ENCODE measurements at regions not wholly inside any gene's neighbourhood (a gene's known extent, or its start where the extent isn't known, plus 50 kb on each side); places are given as distances from the start of the nearest gene placed in this dataset.

DNA sequence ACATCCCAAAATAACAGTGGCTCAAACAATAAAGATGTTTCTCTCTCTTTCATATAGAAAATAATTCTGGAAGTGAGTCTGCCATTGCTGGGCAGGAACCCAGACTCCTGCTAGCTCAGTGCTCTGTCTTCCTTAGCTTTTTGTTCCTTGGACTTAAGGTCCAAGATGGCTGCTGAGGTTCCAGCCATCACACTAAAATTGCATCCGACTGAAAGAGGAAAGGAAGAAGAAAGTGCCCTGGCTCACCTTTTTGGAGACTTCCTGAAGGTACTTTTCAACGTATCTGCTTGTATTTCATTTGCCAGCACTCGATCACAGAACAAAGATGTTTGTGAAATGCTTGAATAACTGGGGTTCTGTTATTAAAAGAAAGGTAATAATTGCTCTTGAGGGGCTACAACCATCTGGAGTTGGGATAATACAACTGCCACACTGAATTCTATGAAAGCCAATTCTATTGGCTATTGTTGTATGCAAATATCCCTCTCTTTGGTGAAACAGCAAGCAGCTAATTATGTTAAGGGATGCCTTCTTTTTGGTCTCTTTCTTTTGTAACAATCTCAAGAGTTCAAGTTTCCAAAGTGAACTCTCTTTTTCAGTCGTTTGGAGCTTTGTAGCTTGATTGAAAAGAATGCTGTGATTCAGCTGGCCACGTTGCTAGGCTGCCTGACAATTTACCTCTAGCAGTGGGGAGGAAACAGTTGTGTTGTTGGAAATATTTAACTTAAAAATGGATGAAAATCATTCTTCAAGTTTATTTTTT is 83.9 kb downstream of the BAMBI start:
- H3K9me1 ChIP-seq (ENCODE audit: control insufficient read depth, insufficient read depth, low read length): no peaks in the 10 kb centered on the region
- H3K4me3 ChIP-seq: no peak overlapping the region
- ChIA-PET CTCF (ENCODE audit: low intra/inter-chr PET ratio) (no interaction called here), POLR2A (no interaction called here)
- BruUV-seq (replicated peaks): no TSS peak
- TF ChIP-seq RBM25 (IDR thresholded peaks at IDR 0.05; ENCODE audit: low read depth, low read length, severe bottlenecking): peak; percentile 52
- no peak for TF ChIP-seq CREB1 (IDR thresholded peaks at IDR 0.05)
- TF ChIP-seq CREB1 (CRISPR knock-in tag; IDR thresholded peaks at IDR 0.05): no peak
- H3K36me3 ChIP-seq (ENCODE audit: control insufficient read depth, insufficient read depth, low read length): no peaks in the 10 kb centered on the region
- H3K79me2 ChIP-seq (ENCODE audit: control insufficient read depth, insufficient read depth, low read length): no peaks in the 10 kb centered on the region
- no peaks in the 10 kb centered on the region for H3K27me3 ChIP-seq (ENCODE audit: control insufficient read depth in 2 of 2, insufficient read depth in 2 of 2, low read length in 2 of 2)
- H3K9ac ChIP-seq (ENCODE audit: insufficient read depth in 1 of 2, low read depth in 2 of 2, low read length in 2 of 2): no peak overlapping the region
- no peak for ATAC-seq
- H3K4me1 ChIP-seq (replicated peaks in 1 of 2; ENCODE audit: control insufficient read depth in 2 of 2, insufficient read depth in 2 of 2, low read length in 2 of 2): peaks cover 0 to 7% of the 10 kb centered on the region in 2 experiments; a peak in 1 of 5 replicates
- no peaks in the 10 kb centered on the region for H3K9me3 ChIP-seq (replicated peaks; ENCODE audit: control insufficient read depth, insufficient read depth, low read depth, low read length)
- H3K4me2 ChIP-seq (ENCODE audit: insufficient read depth, low read length): no peak overlapping the region
- intact Hi-C loops (cut with micrococcal nuclease) (no loop called here), in situ Hi-C loops (cut with MboI) (no loop called here)
- peak overlapping the region; percentile 26; the same call in 1 of the 2 replicates for H2AFZ ChIP-seq (ENCODE audit: low read depth, low read length)
- H3K27ac ChIP-seq (ENCODE audit: extremely low read depth, low read depth, low read length): no peak overlapping the region
- DNase-seq (ENCODE audit: extremely low read depth in 1 of 4, low spot score in 3 of 4): no peak
- 31% methylated on average over 5 of the region's 5 CpGs for WGBS (ENCODE audit: insufficient coverage, low coverage, missing lambda C conversion rate)
- H4K20me1 ChIP-seq (replicated peaks; ENCODE audit: control insufficient read depth, insufficient read depth, low read length): no peaks in the 10 kb centered on the region
- FAIRE-seq: no peak

DNA sequence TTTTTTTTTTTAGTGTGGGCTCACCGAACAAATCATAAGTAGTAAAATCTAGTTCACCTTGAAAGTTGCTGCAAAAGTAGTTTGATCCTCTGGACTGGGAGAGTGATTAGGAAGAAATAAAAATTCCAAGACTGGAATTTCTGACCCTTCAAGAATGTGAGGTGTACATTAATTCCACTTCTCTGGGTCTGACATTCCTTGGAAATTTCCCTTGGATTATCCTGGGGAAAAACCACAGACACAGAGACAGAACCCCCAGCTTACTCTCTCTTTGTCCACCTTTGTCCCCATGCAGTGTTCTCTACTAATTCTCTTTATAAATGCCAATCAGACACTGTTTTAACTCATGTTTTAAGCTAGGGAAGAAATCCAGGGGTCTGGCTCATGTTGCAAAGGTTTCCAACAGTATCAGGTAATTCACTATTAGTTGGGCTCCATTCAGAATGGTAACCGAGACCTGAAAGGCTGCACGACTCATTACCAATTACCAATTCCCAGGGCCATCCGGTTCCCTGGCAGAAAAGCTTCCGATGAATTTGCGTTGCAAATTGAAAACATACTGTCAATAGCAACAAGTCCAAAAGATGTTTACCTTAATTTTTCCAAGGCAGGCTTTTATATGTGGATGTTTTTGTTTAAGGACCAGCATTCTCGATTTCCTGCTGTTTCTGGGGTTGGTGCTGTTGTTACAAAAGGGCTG is 86.3 kb downstream of the BAMBI start:
- H3K9me3 ChIP-seq (replicated peaks; ENCODE audit: control insufficient read depth, insufficient read depth, low read depth, low read length): no peaks in the 10 kb centered on the region
- intact Hi-C loops (cut with micrococcal nuclease) (no loop called here), in situ Hi-C loops (cut with MboI) (no loop called here)
- no peak overlapping the region for H3K4me2 ChIP-seq (ENCODE audit: insufficient read depth, low read length)
- H3K36me3 ChIP-seq (ENCODE audit: control insufficient read depth, insufficient read depth, low read length): no peaks in the 10 kb centered on the region
- no peak for FAIRE-seq
- no peak overlapping the region for H3K27ac ChIP-seq (ENCODE audit: extremely low read depth, low read depth, low read length)
- H3K9ac ChIP-seq (ENCODE audit: insufficient read depth in 1 of 2, low read depth in 2 of 2, low read length in 2 of 2): no peak overlapping the region
- H3K4me3 ChIP-seq: no peak overlapping the region
- no peaks in the 10 kb centered on the region for H3K27me3 ChIP-seq (ENCODE audit: control insufficient read depth in 2 of 2, insufficient read depth in 2 of 2, low read length in 2 of 2)
- H2AFZ ChIP-seq (ENCODE audit: low read depth, low read length): no peak overlapping the region
- no peak for DNase-seq (ENCODE audit: extremely low read depth in 1 of 4, low spot score in 3 of 4)
- POLR2A ChIA-PET: no interaction called here
- no TSS peak for BruUV-seq (replicated peaks)
- CTCF ChIA-PET (ENCODE audit: low intra/inter-chr PET ratio): interaction anchor here (0.6 kb wide), 1 partner anchor 272 kb away, joined by 3 read pairs; no protein-coding TSS in a partner anchor
- WGBS (ENCODE audit: insufficient coverage, low coverage, missing lambda C conversion rate): 78% methylated on average over 7 of the region's 7 CpGs
- H3K9me1 ChIP-seq (ENCODE audit: control insufficient read depth, insufficient read depth, low read length): no peaks in the 10 kb centered on the region
- ATAC-seq: no peak
- no peaks in the 10 kb centered on the region for H3K4me1 ChIP-seq (replicated peaks in 1 of 2; ENCODE audit: control insufficient read depth in 2 of 2, insufficient read depth in 2 of 2, low read length in 2 of 2)
- no peaks in the 10 kb centered on the region for H4K20me1 ChIP-seq (replicated peaks; ENCODE audit: control insufficient read depth, insufficient read depth, low read length)
- H3K79me2 ChIP-seq (ENCODE audit: control insufficient read depth, insufficient read depth, low read length): no peaks in the 10 kb centered on the region
- TF ChIP-seq, protein P1, sequence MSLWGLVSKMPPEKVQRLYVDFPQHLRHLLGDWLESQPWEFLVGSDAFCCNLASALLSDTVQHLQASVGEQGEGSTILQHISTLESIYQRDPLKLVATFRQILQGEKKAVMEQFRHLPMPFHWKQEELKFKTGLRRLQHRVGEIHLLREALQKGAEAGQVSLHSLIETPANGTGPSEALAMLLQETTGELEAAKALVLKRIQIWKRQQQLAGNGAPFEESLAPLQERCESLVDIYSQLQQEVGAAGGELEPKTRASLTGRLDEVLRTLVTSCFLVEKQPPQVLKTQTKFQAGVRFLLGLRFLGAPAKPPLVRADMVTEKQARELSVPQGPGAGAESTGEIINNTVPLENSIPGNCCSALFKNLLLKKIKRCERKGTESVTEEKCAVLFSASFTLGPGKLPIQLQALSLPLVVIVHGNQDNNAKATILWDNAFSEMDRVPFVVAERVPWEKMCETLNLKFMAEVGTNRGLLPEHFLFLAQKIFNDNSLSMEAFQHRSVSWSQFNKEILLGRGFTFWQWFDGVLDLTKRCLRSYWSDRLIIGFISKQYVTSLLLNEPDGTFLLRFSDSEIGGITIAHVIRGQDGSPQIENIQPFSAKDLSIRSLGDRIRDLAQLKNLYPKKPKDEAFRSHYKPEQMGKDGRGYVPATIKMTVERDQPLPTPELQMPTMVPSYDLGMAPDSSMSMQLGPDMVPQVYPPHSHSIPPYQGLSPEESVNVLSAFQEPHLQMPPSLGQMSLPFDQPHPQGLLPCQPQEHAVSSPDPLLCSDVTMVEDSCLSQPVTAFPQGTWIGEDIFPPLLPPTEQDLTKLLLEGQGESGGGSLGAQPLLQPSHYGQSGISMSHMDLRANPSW (CRISPR knock-in tag; IDR thresholded peaks at IDR 0.05): no peak
- TF ChIP-seq ATF1 (CRISPR knock-in tag; IDR thresholded peaks at IDR 0.05) (no peak), ATF1 (tag; IDR thresholded peaks at IDR 0.05) (no peak), CREB1 (IDR thresholded peaks at IDR 0.05) (no peak), CREB1 (CRISPR knock-in tag; IDR thresholded peaks at IDR 0.05) (no peak), PHF21A (IDR thresholded peaks at IDR 0.05; ENCODE audit: borderline replicate concordance, low read depth) (no peak), SMARCA4 (IDR thresholded peaks at IDR 0.05) (no peak), KLF16 (IDR thresholded peaks at IDR 0.05) (no peak), ZNF384 (IDR thresholded peaks at IDR 0.05; ENCODE audit: low read depth, low read length) (no peak)
- TF ChIP-seq, protein P2, sequence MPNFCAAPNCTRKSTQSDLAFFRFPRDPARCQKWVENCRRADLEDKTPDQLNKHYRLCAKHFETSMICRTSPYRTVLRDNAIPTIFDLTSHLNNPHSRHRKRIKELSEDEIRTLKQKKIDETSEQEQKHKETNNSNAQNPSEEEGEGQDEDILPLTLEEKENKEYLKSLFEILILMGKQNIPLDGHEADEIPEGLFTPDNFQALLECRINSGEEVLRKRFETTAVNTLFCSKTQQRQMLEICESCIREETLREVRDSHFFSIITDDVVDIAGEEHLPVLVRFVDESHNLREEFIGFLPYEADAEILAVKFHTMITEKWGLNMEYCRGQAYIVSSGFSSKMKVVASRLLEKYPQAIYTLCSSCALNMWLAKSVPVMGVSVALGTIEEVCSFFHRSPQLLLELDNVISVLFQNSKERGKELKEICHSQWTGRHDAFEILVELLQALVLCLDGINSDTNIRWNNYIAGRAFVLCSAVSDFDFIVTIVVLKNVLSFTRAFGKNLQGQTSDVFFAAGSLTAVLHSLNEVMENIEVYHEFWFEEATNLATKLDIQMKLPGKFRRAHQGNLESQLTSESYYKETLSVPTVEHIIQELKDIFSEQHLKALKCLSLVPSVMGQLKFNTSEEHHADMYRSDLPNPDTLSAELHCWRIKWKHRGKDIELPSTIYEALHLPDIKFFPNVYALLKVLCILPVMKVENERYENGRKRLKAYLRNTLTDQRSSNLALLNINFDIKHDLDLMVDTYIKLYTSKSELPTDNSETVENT (CRISPR knock-in tag; IDR thresholded peaks at IDR 0.05): no peak
